GM12878 (cell line): ENCODE measurements at regions not wholly inside any gene's neighbourhood (a gene's known extent, or its start where the extent isn't known, plus 50 kb on each side); places are given as distances from the start of the nearest gene placed in this dataset.

Experiments
- ATAC-seq: fragments of 200-7000 bp; cut with Tn5 transposase; 3 replicates; pipeline ENCODE4 v1.9.1; 2020; ENCODE audit warnings: mild to moderate bottlenecking, moderate library complexity
- BruUV-seq: library from RNA; stranded (reverse); fragments of 400-500 nt; replicated peaks from 2 replicates; lab custom pipeline; 2021; lab: Mats Ljungman, UMichigan
- CTCF ChIA-PET: fragments of 300-600 bp; sonication (Branson Sonifier 250); formaldehyde crosslinking; extraction: SDS; loops from one replicate; lab custom pipeline; 2021; ENCODE audit warnings: inconsistent platforms; lab: Yijun Ruan, JAX
- POLR2A ChIA-PET: fragments of 350-600 bp; formaldehyde crosslinking; extraction: SDS; loops from one replicate; lab custom pipeline; 2021; ENCODE audit warnings: inconsistent platforms; lab: Charles Lee
- RAD21 ChIA-PET: fragments of 300-600 bp; sonication (Branson Sonifier 250); formaldehyde crosslinking; loops from one replicate; lab custom pipeline; 2023; ENCODE audit warnings: antibody characterized with exemption; ENCODE audit not compliant: unreplicated experiment; lab: Charles Lee
- SMC1A ChIA-PET: fragments of 300-600 bp; sonication (Branson Sonifier 250); formaldehyde crosslinking; loops from one replicate; lab custom pipeline; 2023; ENCODE audit not compliant: unreplicated experiment, uncharacterized antibody; lab: Charles Lee
- DNase-seq: peaks from one replicate; pipeline ENCODE4 v3.0.0-alpha.2; 2011; ENCODE audit warnings: low read depth, low spot score
- FAIRE-seq: peaks from 3 replicates; lab custom pipeline; 2011; peaks lifted over from hg19 to GRCh38; lab: Jason Lieb, UNC
- H2AFZ ChIP-seq: 2 replicates; pipeline ENCODE4 v1.6.0; 2011; ENCODE audit warnings: low read depth, low read length, control low read depth; ENCODE audit not compliant: control insufficient read depth
- H3K27ac ChIP-seq: 2 replicates; pipeline ENCODE4 v1.5.1; 2011; ENCODE audit warnings: control low read depth; ENCODE audit not compliant: control insufficient read depth, insufficient read depth
- H3K27me3 ChIP-seq, 2 experiments: replicated peaks in 1 of 2; 2 replicates each; pipeline versions ENCODE4 v1.6.0 to v1.6.1; 2011; ENCODE audit warnings: low read length in 1 of 2; ENCODE audit not compliant: control insufficient read depth in 2 of 2, insufficient read depth in 2 of 2
- H3K36me3 ChIP-seq, 2 experiments: 2 replicates each; pipeline ENCODE4 v1.5.1; 2011; ENCODE audit warnings: low read length in 1 of 2; ENCODE audit not compliant: control insufficient read depth in 2 of 2, insufficient read depth in 2 of 2
- H3K4me1 ChIP-seq: 2 replicates; pipeline ENCODE4 v1.6.1; 2011; ENCODE audit warnings: mild to moderate bottlenecking, low read length, moderate library complexity, mixed read lengths; ENCODE audit not compliant: control insufficient read depth, insufficient read depth
- H3K4me2 ChIP-seq: 2 replicates; pipeline ENCODE4 v1.6.0; 2011; ENCODE audit warnings: control low read depth; ENCODE audit not compliant: control insufficient read depth, insufficient read depth
- H3K4me3 ChIP-seq: fragments of 200-600 bp; sonication (generic); 2 replicates; pipeline ENCODE4 v1.5.1; 2016
- H3K79me2 ChIP-seq: 2 replicates; pipeline ENCODE4 v1.6.0; 2011; ENCODE audit warnings: low read length; ENCODE audit not compliant: control insufficient read depth, insufficient read depth
- H3K9ac ChIP-seq: 2 replicates; pipeline ENCODE4 v1.8.0; 2011; ENCODE audit warnings: low read length, control low read depth, mixed read lengths; ENCODE audit not compliant: control insufficient read depth, insufficient read depth
- H3K9me3 ChIP-seq: replicated peaks from 3 replicates; pipeline ENCODE4 v1.5.1; 2011; ENCODE audit warnings: mild to moderate bottlenecking, low read length; ENCODE audit not compliant: control insufficient read depth, insufficient read depth
- H4K20me1 ChIP-seq: 2 replicates; pipeline ENCODE4 v1.6.0; 2011; ENCODE audit not compliant: control insufficient read depth, insufficient read depth
- HDAC2 ChIP-seq: fragments of 200-600 bp; sonication (generic); IDR thresholded peaks from 2 replicates; pipeline ENCODE4 v1.6.1; 2017
- KAT2A ChIP-seq: conservative IDR thresholded peaks from 2 replicates; pipeline ENCODE4 v1.6.1; 2011; ENCODE audit warnings: low read depth, low read length; ENCODE audit not compliant: control insufficient read depth
- PAX5 ChIP-seq: IDR thresholded peaks from 2 replicates; pipeline ENCODE4 v1.6.1; 2011; ENCODE audit warnings: low read depth, low read length, borderline replicate concordance
- SMARCA5 ChIP-seq: fragments of 450-650 bp; IDR thresholded peaks from 2 replicates; pipeline ENCODE4 v1.6.1; 2017; ENCODE audit warnings: mild to moderate bottlenecking
- TCF7 ChIP-seq: IDR thresholded peaks from 2 replicates; pipeline ENCODE4 v1.6.1; 2014; ENCODE audit warnings: antibody characterized with exemption, borderline replicate concordance
- YBX1 ChIP-seq: fragments of 450-650 bp; IDR thresholded peaks from 2 replicates; pipeline ENCODE4 v1.6.1; 2016; ENCODE audit warnings: antibody characterized with exemption
- ZNF217 ChIP-seq: fragments of 450-650 bp; IDR thresholded peaks from 2 replicates; pipeline ENCODE4 v1.6.1; 2017; ENCODE audit warnings: antibody characterized with exemption, mild to moderate bottlenecking
- WGBS: methylation state at CpG from one replicate; pipeline ENCODE4 v1.1.6; 2016; ENCODE audit warnings: low lambda C conversion rate; ENCODE audit not compliant: insufficient replicate concordance, insufficient coverage; ENCODE audit errors: missing lambda C conversion rate; 5-methylcytosine and 5-hydroxymethylcytosine counted together
- in situ Hi-C: fragments of 300-500 bp; cut with MboI; formaldehyde crosslinking; loops from 9 replicates; pipeline ENCODE4 v1.14.3; 2018; ENCODE audit warnings: mixed read lengths
- intact Hi-C: fragments of 100-400 bp; cut with micrococcal nuclease; formaldehyde crosslinking; loops from one replicate; pipeline ENCODE4 v1.14.2; 2022; ENCODE audit not compliant: unreplicated experiment
- TF ChIP-seq, protein P1 (sequence below): IDR thresholded peaks from 2 replicates; pipeline ENCODE4 v1.6.1; 2011; ENCODE audit warnings: borderline replicate concordance, low read depth, mild to moderate bottlenecking, moderate library complexity, mixed read lengths, low read length; ENCODE audit not compliant: insufficient read depth; ENCODE audit errors: extremely low read length
- TF ChIP-seq, protein P2 (sequence below): fragments of 450-650 bp; IDR thresholded peaks from 2 replicates; pipeline ENCODE4 v1.6.1; 2018; ENCODE audit warnings: mild to moderate bottlenecking, low read depth, moderate library complexity; ENCODE audit not compliant: partially characterized antibody

DNA sequence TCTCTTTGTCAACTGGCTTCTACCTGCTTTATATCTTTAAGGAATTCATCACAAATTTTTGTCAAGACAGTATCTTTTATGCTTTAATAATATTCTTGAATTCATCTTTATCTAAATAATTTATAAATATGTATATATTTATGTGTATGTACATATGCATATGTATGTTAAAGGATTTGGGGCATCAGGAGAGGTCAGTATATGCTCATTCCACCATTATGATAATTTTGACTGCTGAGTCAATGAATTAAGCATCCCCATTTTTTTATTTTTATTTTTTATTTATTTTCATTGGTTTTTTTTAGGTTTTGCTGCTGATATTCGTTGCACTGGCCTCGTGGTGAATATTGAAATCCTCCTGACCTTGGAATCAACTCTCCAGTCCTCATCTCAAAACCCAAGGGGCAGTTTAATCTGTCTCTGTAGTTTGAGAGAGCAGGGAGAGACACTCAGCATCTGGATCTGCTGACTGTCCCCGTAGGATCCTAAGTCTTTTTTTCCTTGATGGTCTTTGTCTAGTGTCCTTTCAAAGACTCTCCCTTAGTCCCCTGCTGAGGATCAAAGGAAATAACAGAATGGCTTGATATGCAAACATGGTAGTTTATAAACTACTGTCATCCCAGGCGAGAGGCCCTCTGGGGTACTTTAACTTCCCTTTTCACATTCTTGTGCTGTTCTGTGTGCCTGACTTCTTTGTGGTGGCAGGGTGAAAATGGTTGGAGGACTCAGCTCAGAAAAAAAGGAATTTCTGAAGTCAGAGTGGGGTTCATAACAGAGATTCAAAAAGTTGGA is 218.7 kb downstream of the DIO2 start:
- H4K20me1 ChIP-seq, result no peaks in the 10 kb centered on the region
- H3K4me2 ChIP-seq, result no peak overlapping the region
- no peak for TF ChIP-seq TCF7
- TF ChIP-seq, protein P1, sequence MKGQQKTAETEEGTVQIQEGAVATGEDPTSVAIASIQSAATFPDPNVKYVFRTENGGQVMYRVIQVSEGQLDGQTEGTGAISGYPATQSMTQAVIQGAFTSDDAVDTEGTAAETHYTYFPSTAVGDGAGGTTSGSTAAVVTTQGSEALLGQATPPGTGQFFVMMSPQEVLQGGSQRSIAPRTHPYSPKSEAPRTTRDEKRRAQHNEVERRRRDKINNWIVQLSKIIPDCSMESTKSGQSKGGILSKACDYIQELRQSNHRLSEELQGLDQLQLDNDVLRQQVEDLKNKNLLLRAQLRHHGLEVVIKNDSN, result no peak
- no peak for TF ChIP-seq KAT2A
- TF ChIP-seq PAX5, result no peak
- no peak for TF ChIP-seq HDAC2
- TF ChIP-seq, protein P2, sequence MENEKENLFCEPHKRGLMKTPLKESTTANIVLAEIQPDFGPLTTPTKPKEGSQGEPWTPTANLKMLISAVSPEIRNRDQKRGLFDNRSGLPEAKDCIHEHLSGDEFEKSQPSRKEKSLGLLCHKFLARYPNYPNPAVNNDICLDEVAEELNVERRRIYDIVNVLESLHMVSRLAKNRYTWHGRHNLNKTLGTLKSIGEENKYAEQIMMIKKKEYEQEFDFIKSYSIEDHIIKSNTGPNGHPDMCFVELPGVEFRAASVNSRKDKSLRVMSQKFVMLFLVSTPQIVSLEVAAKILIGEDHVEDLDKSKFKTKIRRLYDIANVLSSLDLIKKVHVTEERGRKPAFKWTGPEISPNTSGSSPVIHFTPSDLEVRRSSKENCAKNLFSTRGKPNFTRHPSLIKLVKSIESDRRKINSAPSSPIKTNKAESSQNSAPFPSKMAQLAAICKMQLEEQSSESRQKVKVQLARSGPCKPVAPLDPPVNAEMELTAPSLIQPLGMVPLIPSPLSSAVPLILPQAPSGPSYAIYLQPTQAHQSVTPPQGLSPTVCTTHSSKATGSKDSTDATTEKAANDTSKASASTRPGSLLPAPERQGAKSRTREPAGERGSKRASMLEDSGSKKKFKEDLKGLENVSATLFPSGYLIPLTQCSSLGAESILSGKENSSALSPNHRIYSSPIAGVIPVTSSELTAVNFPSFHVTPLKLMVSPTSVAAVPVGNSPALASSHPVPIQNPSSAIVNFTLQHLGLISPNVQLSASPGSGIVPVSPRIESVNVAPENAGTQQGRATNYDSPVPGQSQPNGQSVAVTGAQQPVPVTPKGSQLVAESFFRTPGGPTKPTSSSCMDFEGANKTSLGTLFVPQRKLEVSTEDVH, result no peak
- no peak for TF ChIP-seq YBX1
- no peak for TF ChIP-seq ZNF217
- TF ChIP-seq SMARCA5, result no peak
- TF ChIP-seq, all 136 proteins: peak for 0
- ATAC-seq (no peak), FAIRE-seq (no peak), DNase-seq (no peak)
- Histone ChIP-seq H3K4me1 (no peaks in the 10 kb centered on the region), H3K36me3 (no peaks in the 10 kb centered on the region), H3K79me2 (no peaks in the 10 kb centered on the region), H3K4me3 (no peak overlapping the region), H3K9me3 (no peaks in the 10 kb centered on the region), H3K27me3 (no peaks in the 10 kb centered on the region), H3K9ac (no peak overlapping the region), H3K27ac (no peak overlapping the region), H2AFZ (no peak overlapping the region)
- WGBS, result 2% methylated on average over 4 of the region's 4 CpGs
- ChIA-PET POLR2A (no interaction called here), SMC1A (no interaction called here), CTCF (interaction anchor here (0.9 kb wide), 1 partner anchor 28 kb away, joined by 3 read pairs; no protein-coding TSS in a partner anchor), RAD21 (no interaction called here)
- intact Hi-C loops (no loop called here), in situ Hi-C loops (no loop called here)
- no TSS peak for BruUV-seq
